Thyroid gland (tissue), 4 donors: ENCODE measurements at regions not wholly inside any gene's neighbourhood (a gene's known extent, or its start where the extent isn't known, plus 50 kb on each side); places are given as distances from the start of the nearest gene placed in this dataset.
A peak's percentile ranks its signal among the peaks of the same experiment; 100 is the strongest.
"Not testable (repeated sequence)": the region's sequence is repeated elsewhere in the genome, so short reads cannot be mapped to it uniquely, and the experiment has no call there.

Source experiments
- DNase-seq, 2 donors: peaks; one replicate each; pipeline ENCODE4 v3.0.0-alpha.2; 2019
- H3K27ac ChIP-seq, 3 donors: fragments of 200-600 bp; sonication (generic); 1 replicate in 2 of 3; 2 replicates in 1 of 3; pipeline ENCODE4 v1.5.1; 2016 to 2019; ENCODE audit warnings: mild to moderate bottlenecking in 1 of 3, moderate library complexity in 1 of 3
- H3K27me3 ChIP-seq: fragments of 200-600 bp; sonication (generic); one replicate; pipeline ENCODE4 v1.5.1; 2019
- H3K36me3 ChIP-seq, 2 donors: fragments of 200-600 bp; sonication (generic); one replicate each; pipeline ENCODE4 v1.5.1; 2016 to 2019
- H3K4me1 ChIP-seq, 2 donors: fragments of 200-600 bp; sonication (generic); one replicate each; pipeline ENCODE4 v1.5.1; 2017 to 2019
- H3K4me3 ChIP-seq, 3 donors: fragments of 200-600 bp; sonication (generic); replicated peaks in 1 of 3; 1 replicate in 2 of 3; 2 replicates in 1 of 3; pipeline ENCODE4 v1.5.1; 2016; ENCODE audit warnings: mild to moderate bottlenecking in 1 of 3
- H3K9me3 ChIP-seq: fragments of 200-600 bp; sonication (generic); one replicate; pipeline ENCODE4 v1.5.1; 2017
- POLR2A ChIP-seq, 2 donors: fragments of 450-650 bp; IDR thresholded peaks; one replicate each; pipeline ENCODE4 v1.6.1; 2017; ENCODE audit warnings: antibody characterized with exemption in 2 of 2, mild to moderate bottlenecking in 2 of 2, moderate library complexity in 1 of 2
- WGBS, 2 donors: methylation state at CpG; one replicate each; pipeline ENCODE4 v1.1.5; 2017; 5-methylcytosine and 5-hydroxymethylcytosine counted together
- intact Hi-C: fragments of 100-400 bp; cut with DNase I; formaldehyde crosslinking; loops from one replicate; pipeline ENCODE4 v1.15.1; 2023
- TF ChIP-seq, protein P1 (sequence below), 6 experiments: fragments of 200-600 bp in 3 of 6; fragments of 450-650 bp in 3 of 6; sonication (generic) in 3 of 6; IDR thresholded peaks; one replicate each; pipeline ENCODE4 v1.5.1; 2016 to 2019; ENCODE audit warnings: antibody characterized with exemption in 6 of 6, mild to moderate bottlenecking in 2 of 6, inconsistent platforms in 1 of 6, moderate library complexity in 1 of 6

DNA sequence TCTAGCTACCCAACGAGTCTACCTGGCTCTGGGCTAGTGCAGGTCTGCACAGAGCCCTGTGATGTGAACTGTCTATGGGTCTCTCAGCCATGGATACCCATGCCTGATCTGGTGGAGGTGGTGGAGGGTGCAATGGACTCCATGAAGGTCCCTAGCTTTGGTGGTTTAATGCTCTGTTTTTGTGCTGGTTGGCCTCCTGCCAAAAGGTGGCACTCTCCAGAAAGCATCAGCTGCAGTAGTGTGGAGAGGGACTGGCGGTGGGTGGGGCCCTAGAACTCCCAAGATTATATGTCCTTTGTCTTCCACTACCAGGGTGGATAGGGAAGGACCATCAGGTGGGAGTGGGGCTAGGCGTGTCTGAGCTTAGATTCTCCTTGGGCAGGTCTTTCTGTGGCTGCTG, 290.1 kb downstream of the AGTPBP1 start:
- intact Hi-C loops = no loop called here
- H3K4me3 ChIP-seq = no peak overlapping the region
- no peaks in the 10 kb centered on the region for H3K27me3 ChIP-seq
- H3K4me1 ChIP-seq = no peaks in the 10 kb centered on the region
- no peaks in the 10 kb centered on the region for H3K36me3 ChIP-seq
- no peak for DNase-seq
- no peak for TF ChIP-seq POLR2A (IDR thresholded peaks at IDR 0.05)
- TF ChIP-seq, protein P1, sequence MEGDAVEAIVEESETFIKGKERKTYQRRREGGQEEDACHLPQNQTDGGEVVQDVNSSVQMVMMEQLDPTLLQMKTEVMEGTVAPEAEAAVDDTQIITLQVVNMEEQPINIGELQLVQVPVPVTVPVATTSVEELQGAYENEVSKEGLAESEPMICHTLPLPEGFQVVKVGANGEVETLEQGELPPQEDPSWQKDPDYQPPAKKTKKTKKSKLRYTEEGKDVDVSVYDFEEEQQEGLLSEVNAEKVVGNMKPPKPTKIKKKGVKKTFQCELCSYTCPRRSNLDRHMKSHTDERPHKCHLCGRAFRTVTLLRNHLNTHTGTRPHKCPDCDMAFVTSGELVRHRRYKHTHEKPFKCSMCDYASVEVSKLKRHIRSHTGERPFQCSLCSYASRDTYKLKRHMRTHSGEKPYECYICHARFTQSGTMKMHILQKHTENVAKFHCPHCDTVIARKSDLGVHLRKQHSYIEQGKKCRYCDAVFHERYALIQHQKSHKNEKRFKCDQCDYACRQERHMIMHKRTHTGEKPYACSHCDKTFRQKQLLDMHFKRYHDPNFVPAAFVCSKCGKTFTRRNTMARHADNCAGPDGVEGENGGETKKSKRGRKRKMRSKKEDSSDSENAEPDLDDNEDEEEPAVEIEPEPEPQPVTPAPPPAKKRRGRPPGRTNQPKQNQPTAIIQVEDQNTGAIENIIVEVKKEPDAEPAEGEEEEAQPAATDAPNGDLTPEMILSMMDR (IDR thresholded peaks at IDR 0.05) = no peak
- WGBS, 2 donors = 90 to 93% methylated on average over 3 of the region's 3 CpGs
- no peaks in the 10 kb centered on the region for H3K9me3 ChIP-seq
- H3K27ac ChIP-seq = no peak overlapping the region

DNA sequence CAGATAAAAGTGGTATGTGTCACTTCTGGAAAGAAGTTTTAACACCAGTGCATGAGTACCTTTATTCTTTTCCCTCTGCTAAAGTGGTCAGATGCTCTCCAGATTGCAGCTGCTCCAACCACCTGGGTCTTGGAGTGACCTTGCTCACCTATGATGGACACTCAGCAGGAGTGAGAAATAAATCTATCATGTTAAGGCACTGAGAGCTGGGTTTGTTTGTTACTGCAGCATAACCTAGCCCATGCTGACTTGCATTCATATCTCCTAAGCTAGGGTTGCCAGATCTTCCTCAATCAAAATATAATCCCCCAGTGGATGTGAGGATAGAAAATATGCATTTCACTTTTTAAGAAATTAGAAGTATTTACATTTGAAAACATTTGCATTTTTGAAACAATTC, 295.9 kb downstream of the AGTPBP1 start:
- DNase-seq = no peak
- intact Hi-C loops = no loop called here
- Histone ChIP-seq H3K27ac (no peak overlapping the region), H3K4me1 (peaks cover 12 to 16% of the 10 kb centered on the region in 2 donors), H3K27me3 (no peaks in the 10 kb centered on the region), H3K4me3 (no peak overlapping the region), H3K9me3 (no peaks in the 10 kb centered on the region), H3K36me3 (no peaks in the 10 kb centered on the region)
- TF ChIP-seq POLR2A (IDR thresholded peaks at IDR 0.05) = no peak
- TF ChIP-seq, protein P1 (IDR thresholded peaks at IDR 0.05) = no peak

DNA sequence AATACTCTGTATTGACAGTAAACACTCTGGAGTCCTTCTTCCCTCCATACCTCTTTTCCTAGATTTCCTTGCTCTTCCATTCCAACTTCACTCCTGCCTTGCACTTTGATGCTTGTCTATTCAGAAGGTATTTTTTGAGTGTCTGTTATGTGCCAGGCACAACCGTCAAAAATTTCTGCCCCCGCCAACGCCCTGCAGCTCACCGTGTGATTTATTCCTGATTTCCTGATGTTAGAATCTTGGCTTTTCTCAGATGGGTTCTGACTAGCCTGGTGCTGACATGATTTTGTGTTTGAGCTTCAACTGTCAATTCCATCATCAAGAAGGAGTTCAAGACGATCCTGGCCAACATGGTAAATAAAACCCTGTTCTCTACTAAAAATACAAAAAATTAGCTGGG, 297.5 kb downstream of the AGTPBP1 start:
- Histone ChIP-seq H3K27me3 (no peaks in the 10 kb centered on the region), H3K36me3 (no peaks in the 10 kb centered on the region), H3K4me1 (peaks cover 12 to 16% of the 10 kb centered on the region in 2 donors), H3K27ac (no peak overlapping the region), H3K4me3 (no peak overlapping the region), H3K9me3 (no peaks in the 10 kb centered on the region)
- WGBS, 2 donors = 87% methylated on average over 5 of the region's 5 CpGs
- no peak for DNase-seq
- intact Hi-C loops = no loop called here
- no peak for TF ChIP-seq POLR2A (IDR thresholded peaks at IDR 0.05)

DNA sequence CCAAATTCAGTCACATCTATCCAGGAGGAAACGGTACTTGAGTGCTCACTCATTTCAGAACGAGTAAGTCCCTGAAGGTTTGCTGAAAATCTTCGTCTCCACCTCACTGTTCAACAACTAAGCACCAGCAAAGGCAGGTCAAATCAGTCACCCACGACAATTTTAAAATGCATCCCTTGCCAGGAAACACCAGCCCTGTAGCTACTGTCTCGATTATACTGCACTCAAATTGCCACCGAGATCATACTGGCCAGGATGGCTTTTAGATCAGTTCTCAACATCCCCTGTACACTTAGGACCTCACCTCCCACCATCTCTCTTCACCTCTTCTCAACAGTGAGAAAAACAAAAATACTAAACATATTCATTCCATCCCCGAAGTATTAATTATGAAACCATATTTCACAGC, 298.6 kb downstream of the AGTPBP1 start:
- no peaks in the 10 kb centered on the region for H3K36me3 ChIP-seq
- H3K27ac ChIP-seq = no peak overlapping the region
- TF ChIP-seq POLR2A (IDR thresholded peaks at IDR 0.05) = no peak
- TF ChIP-seq, protein P1 (IDR thresholded peaks at IDR 0.05) = no peak
- peaks cover 12 to 16% of the 10 kb centered on the region in 2 donors for H3K4me1 ChIP-seq
- H3K27me3 ChIP-seq = no peaks in the 10 kb centered on the region
- WGBS, 2 donors = 31 to 38% methylated on average over 7 of the region's 7 CpGs
- H3K4me3 ChIP-seq = no peak overlapping the region
- no peaks in the 10 kb centered on the region for H3K9me3 ChIP-seq
- peak; percentile 35 for DNase-seq
- intact Hi-C loops = no loop called here

DNA sequence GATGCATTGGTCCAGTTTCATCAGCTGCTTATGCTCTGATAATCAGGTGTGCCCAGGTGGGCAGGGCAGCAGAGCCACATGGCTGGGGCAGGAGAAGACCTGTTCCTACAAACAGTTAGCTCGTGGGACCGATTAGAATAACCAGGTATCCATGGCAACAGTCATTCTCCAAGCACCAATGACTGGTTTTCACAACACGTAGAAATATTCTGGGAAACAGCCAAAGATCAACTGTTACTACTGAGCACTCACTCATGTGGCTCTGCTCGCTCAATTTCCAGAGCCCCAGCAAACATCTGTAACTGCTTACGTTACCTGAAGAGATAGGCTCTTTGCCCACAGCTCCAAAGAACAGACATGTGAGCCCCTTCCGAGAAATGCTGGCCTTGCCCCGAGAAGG, 302.0 kb downstream of the AGTPBP1 start:
- H3K36me3 ChIP-seq = no peaks in the 10 kb centered on the region
- H3K4me3 ChIP-seq = no peak overlapping the region
- TF ChIP-seq, protein P1 (IDR thresholded peaks at IDR 0.05) = no peak
- TF ChIP-seq POLR2A (IDR thresholded peaks at IDR 0.05) = no peak
- H3K4me1 ChIP-seq = peaks cover 12 to 16% of the 10 kb centered on the region in 2 donors
- 35 to 43% methylated on average over 7 of the region's 7 CpGs for WGBS, 2 donors
- H3K27me3 ChIP-seq = no peaks in the 10 kb centered on the region
- no peak overlapping the region for H3K27ac ChIP-seq
- DNase-seq = peak; percentile 11 to 33
- H3K9me3 ChIP-seq = no peaks in the 10 kb centered on the region
- intact Hi-C loops = no loop called here

DNA sequence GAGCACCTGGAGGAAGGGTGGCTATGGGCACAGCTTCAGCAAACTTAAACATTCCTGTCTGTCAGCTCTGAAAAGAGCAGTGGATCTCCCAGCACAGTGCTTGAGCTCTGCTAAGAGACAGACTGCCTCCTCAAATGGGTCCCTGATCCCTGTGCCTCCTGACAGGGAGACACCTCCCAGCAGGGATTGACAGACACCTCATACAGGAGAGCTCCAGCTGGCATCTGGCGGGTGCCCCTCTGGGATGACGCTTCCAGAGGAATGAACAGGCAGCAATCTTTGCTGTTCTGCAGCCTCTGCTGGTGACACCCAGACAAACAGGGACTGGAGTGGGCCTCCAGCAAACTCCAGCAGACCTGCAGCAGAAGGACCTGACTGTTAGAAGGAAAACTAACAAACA, 307.8 kb downstream of the AGTPBP1 start:
- not testable (repeated sequence) for H3K36me3 ChIP-seq
- WGBS, 2 donors = 92 to 100% methylated on average over 2 of the region's 2 CpGs

DNA sequence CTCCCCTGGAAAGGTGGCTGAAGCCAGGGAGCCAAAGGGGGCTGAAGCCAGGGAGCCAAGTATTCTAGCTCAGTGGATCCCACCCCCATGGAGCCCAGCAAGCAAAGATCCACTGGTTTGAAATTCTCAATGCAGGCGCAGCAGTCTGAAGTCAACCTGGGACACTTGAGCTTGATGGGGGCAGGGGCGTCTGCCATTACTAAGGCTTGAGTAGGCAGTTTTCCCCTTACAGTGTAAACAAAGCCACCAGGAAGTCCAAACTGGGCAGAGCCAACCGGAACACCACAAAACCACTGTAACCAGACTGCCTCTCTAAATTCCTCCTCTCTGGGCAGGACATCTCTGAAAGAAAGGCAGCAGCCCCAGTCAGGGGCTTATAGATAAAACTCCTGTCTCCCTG, 308.2 kb downstream of the AGTPBP1 start:
- H3K4me3 ChIP-seq, H3K36me3 ChIP-seq, intact Hi-C loops, H3K27me3 ChIP-seq, H3K9me3 ChIP-seq, H3K27ac ChIP-seq: not testable (repeated sequence)
- DNase-seq = peak; percentile 29 to 35
- peaks cover 0 to 23% of the 10 kb centered on the region in 2 donors for H3K4me1 ChIP-seq
- 8 to 33% methylated on average over 2 to 3 of the region's 3 CpGs for WGBS, 2 donors

More for the DNA sequence above, 307.8 kb downstream of the AGTPBP1 start:
- H3K4me1 ChIP-seq = peaks cover 0 to 23% of the 10 kb centered on the region in 2 donors
- intact Hi-C loops, H3K27ac ChIP-seq, DNase-seq, H3K4me3 ChIP-seq, H3K9me3 ChIP-seq, H3K27me3 ChIP-seq: not testable (repeated sequence)
